EH (cell line): ENCODE measurements at regions not wholly inside any gene's neighbourhood (a gene's known extent, or its start where the extent isn't known, plus 50 kb on each side); places are given as distances from the start of the nearest gene placed in this dataset.

ENCODE experiments used
- DNase-seq: peaks from one replicate; pipeline ENCODE4 v3.0.0-alpha.2; 2015; ENCODE audit warnings: low read depth

DNA sequence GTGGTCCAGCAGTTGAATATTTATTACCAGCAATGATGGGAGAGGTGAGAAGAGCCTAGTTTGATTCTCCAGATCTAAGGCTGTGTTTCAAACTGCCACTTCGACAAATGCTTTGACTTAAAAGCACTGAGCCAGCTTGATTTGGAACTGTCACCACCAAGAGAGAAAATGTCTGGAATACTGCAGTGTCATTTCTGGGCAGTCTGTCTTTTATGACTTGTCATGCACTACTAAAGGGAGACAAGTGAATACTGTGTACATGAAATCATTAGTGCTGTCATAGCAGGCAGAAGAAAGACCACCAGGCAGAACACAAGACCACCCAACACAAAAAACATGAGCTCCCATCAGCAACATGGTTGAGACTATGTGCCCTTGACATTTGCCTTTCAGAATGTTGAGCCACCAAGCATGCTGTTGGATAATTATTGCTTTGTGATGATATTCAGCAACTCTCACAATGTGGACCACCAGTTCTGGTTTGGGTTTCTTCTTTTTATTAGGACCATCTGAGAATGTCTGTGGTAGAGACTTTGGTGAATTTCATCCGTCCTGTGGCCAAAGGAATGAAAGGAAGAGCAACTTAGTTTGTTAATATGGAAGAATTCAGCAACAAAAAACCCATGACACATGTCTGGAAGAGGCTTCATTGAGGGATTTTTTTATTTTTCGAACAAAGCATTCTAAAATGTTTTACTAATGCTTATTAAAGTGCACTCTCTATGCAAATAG, 125.8 kb downstream of the NTMT2 start:
- DNase-seq: no peak

- peak; percentile 42 for DNase-seq
These were observed 127.8 kb downstream of the NTMT2 start for GRCh38 chr1:170273291-170274130.

GRCh38 chr1:170274131-170274501, 128.4 kb downstream of the NTMT2 start:
- peak; percentile 51 for DNase-seq

DNA sequence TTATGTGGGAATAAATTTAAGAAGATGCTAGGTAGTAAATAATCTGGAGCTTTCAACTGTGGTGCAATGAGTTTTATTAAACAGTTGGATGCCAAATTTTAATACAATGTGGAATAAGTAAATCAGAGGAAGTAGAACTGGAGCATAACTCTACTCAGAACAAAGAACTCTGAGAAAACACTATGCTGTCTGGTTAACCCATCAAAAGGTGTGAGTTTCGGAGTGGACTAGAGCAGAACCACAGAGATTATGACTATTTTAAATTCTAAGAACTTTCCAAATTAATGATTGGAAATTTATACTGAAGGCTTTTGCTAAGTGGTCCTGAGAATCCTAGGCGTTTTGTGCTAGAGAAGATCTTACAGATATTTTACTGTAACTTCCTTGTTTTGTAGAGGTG, 132.2 kb downstream of the NTMT2 start:
- no peak for DNase-seq

- no peak for DNase-seq
These were observed 138.3 kb downstream of the NTMT2 start for GRCh38 chr1:170284016-170284415.

DNA sequence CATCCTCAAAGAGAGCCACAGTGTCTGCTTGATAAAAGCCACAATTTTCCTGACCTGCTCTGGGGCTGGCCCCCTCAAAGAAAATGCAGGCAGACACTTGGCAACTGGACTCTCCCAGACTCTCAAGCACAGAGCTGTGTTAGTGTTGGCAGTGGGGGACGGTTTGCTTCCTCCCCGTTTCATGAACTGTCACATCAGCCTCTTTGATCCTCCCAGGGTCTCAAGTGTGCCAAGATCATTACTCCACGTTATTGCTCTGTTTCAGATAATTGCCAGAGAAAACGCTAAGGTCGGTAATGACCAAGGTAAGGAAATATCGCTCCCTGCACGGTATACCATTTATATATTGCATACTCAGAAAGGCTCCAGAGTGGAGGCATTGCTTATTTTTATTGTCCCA, 138.8 kb downstream of the NTMT2 start:
- no peak for DNase-seq

DNA sequence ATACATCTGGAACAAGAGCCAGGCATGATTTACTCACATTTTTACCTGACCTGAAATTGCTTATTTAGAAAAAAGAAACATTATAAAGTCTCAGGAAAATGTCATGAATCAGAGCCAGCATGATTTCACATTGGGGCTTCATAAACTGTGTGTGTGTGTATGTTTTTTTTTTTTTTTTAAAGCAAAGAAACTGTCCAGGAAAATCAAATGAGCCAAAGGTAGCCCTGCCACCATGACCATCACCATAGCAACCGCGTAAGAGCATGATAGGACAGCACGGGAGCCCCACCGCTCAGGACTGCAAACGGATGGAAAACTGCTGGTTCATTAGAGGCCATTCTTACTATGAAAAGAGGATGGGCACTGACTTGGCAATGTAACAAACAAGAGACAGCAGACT, 139.2 kb downstream of the NTMT2 start:
- DNase-seq: no peak

DNA sequence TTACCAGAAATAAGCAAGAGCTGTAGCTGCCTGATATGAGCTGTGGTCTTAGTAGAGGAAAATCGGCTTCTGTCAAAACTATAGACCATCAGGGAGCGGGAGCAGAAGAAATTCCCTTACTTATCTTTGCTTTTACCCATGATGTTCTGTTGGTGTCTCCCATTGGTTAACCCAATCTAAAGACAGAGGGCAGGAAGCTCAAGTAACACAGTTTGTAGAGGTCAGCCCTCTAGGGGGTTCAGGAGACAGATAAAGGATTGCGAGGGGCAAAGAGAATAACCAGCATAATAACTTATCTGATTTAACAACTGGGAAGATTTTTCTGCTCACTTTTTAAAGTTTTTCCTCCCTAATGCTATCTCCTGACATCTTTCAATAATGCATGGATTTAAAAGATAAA, 142.4 kb downstream of the NTMT2 start:
- no peak for DNase-seq

- DNase-seq: peak; percentile 47
These were observed 144.5 kb downstream of the NTMT2 start for GRCh38 chr1:170290276-170290675.

- DNase-seq: peak; percentile 70
These were observed 145.2 kb downstream of the NTMT2 start for GRCh38 chr1:170290991-170291390.

DNA sequence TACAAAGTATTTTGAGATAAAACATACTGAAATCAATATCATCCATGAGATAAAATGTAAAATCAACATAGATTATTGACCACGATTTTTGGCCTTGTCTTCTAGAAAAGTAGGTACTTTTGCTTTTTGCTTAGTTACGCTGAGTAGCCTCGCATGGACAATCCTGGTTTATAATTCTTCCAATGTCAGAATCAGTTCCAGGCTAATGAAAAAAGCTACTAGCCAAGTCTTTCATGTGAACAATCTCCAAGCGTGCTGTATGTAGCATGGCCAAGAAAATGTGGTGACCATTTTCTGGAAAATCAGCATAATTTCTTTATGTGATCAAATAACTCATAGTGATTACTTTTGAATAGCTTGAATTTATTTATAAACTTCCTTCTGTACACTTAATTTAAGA, 145.8 kb downstream of the NTMT2 start:
- DNase-seq: no peak

- no peak for DNase-seq
These were observed 150.5 kb downstream of the NTMT2 start for GRCh38 chr1:170296211-170296610.

GRCh38 chr1:170296642-170297041, 150.9 kb downstream of the NTMT2 start:
- no peak for DNase-seq

- DNase-seq: no peak
These were observed 155.8 kb downstream of the NTMT2 start for GRCh38 chr1:170301596-170301995.

GRCh38 chr1:170303034-170303433, 157.3 kb downstream of the NTMT2 start:
- DNase-seq: no peak

DNA sequence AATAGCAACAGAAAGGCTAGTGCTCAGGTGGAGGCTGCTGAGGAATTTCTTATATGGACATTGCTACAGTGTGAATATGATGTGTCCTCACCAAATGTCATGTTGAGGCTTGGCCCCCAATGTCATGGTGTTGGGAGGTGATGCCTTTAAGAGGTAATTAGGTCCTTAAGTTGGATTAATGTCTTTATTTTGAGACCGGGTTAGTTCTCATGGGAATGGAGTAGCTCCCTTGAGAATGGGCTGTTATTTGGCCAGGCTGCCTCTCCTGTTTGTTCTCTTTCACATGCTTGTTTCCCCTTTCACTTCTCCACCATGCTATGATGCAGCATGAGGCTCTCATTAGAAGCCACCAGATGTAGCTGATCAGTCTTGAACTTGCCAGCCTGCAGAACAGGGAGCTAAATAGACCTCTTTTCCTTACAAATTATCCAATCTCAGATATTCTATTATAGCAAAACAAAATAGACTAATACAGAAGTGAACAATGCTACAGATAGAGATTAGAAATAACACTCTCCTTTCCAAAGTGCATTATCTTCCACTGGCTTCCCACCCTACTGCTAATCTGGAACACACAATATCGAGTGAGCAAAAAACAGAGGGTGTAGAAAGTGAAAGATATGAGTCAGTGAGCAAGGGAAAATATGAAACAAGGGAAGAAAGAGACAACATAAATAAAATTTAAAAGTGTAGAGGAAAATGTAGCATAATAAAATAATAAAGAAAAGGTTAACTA, 160.2 kb downstream of the NTMT2 start:
- DNase-seq: no peak

GRCh38 chr1:170306513-170306910, 160.8 kb downstream of the NTMT2 start:
- DNase-seq: no peak

- no peak for DNase-seq
These were observed 161.2 kb downstream of the NTMT2 start for GRCh38 chr1:170306948-170307347.

DNA sequence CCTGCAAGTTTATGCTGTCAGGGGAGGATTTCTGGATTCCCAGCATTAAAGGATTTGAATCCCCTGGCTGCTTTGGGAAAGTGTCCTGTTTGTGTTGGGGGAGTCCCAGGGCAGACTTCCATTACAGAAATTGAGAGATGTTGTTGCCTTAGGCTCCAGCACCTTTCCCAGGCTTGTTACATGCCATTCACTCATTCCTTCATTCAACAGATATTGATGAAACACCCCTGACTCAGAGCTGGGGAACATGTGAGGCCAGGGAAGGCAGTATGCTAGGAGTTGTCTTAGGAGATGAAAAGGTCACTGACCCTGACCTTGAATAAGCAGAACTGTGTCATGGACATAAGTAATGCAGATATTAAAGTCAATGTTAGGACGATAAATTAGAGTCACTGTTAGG, 161.7 kb downstream of the NTMT2 start:
- DNase-seq: peak; percentile 72

DNA sequence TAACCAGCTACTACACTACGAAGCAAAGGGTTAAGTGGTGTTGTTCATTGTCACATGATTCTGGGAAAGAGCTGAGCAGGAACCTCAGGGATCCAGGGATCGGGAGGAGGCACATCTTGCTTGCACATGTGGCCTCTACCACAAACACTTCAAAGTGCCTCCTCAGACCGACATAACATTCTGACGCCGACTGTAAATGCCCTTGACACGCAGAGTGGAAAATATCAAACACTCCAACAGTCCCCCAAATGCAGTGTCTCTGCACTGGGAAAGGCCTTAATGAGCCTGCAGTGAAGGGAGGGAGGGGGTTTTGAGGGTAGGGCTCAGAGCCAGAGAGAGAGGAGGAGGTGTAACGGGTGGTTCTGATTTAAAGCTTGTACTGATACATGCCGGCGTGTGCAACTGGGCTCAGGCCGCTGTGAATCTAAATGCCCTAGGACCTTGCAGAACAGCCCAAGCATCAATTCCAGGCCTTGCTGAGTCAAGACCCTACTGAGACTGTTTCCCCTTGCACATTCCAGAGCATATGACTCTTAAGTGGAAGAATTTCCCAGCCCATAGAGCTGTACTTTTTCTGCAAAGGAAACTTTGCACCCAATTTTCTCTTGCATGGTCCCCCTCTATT, 163.7 kb downstream of the NTMT2 start:
- peak; percentile 99 for DNase-seq

GRCh38 chr1:170310014-170310405, 164.3 kb downstream of the NTMT2 start:
- DNase-seq: no peak

DNA sequence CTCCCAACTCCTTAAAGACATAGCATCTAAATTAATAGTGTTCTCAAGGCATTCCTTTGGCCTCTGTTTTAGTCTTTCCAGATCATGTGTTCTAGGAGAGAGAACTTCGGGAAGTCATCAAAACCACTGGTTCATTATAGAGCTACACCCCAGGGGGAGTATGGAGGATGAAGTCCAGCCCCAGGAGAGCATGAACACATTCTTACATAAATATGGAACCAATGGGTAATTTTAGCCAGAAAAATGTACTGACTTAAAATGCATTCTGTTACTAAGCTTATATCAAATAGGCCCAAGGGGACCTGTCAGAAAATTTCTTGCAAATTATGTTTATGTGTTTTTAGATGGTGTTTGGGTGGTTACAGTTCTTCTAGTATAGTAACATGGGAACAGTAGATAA, 165.2 kb downstream of the NTMT2 start:
- DNase-seq: peak; percentile 40
